ENCODE measurements at regions not wholly inside any gene's neighbourhood (a gene's known extent, or its start where the extent isn't known, plus 50 kb on each side); places are given as distances from the start of the nearest gene placed in this dataset.
A peak's percentile ranks its signal among the peaks of the same experiment; 100 is the strongest.

DNA sequence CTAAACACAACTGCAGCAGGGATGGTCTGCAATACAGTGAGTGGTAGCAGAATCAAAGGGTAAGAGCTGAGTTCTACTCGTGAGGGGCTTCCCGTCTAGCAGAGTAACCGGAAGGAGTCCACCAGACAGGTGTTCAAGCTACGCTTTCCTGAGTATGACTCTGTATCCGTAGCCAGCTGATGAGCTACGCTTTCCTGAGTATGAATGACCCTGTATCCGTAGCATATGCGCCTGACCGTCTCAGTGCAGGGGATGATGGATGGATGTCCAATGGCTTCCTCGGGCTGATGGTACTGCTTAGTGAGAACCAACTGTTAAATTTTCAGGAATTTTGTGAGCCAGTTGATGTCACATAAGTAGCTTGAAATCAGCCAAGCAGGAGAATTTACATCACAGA is 244.1 kb upstream of the MYT1L start:
- H3K27ac ChIP-seq (replicated peaks in 1 of 4) = no peak overlapping the region
- TF ChIP-seq POLR2AphosphoS5 (IDR thresholded peaks at IDR 0.05) (no peak), POLR2A (IDR thresholded peaks at IDR 0.05; ENCODE audit: low read depth) (no peak), EP300 (IDR thresholded peaks at IDR 0.05) (no peak)
- TF ChIP-seq, protein P1, sequence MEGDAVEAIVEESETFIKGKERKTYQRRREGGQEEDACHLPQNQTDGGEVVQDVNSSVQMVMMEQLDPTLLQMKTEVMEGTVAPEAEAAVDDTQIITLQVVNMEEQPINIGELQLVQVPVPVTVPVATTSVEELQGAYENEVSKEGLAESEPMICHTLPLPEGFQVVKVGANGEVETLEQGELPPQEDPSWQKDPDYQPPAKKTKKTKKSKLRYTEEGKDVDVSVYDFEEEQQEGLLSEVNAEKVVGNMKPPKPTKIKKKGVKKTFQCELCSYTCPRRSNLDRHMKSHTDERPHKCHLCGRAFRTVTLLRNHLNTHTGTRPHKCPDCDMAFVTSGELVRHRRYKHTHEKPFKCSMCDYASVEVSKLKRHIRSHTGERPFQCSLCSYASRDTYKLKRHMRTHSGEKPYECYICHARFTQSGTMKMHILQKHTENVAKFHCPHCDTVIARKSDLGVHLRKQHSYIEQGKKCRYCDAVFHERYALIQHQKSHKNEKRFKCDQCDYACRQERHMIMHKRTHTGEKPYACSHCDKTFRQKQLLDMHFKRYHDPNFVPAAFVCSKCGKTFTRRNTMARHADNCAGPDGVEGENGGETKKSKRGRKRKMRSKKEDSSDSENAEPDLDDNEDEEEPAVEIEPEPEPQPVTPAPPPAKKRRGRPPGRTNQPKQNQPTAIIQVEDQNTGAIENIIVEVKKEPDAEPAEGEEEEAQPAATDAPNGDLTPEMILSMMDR (IDR thresholded peaks at IDR 0.05) = no peak
- H3K4me3 ChIP-seq = no peak overlapping the region
- 80% methylated on average over 10 of the region's 10 CpGs for WGBS
- no peaks in the 10 kb centered on the region for H3K9me3 ChIP-seq
- no peaks in the 10 kb centered on the region for H3K4me1 ChIP-seq
- H3K27me3 ChIP-seq = peaks cover 0 to 4% (median 0%) of the 10 kb centered on the region in 4 donors
- no peaks in the 10 kb centered on the region for H3K36me3 ChIP-seq
- DNase-seq (ENCODE audit: extremely low spot score) = no peak
- intact Hi-C loops (cut with DNase I) = no loop called here

DNA sequence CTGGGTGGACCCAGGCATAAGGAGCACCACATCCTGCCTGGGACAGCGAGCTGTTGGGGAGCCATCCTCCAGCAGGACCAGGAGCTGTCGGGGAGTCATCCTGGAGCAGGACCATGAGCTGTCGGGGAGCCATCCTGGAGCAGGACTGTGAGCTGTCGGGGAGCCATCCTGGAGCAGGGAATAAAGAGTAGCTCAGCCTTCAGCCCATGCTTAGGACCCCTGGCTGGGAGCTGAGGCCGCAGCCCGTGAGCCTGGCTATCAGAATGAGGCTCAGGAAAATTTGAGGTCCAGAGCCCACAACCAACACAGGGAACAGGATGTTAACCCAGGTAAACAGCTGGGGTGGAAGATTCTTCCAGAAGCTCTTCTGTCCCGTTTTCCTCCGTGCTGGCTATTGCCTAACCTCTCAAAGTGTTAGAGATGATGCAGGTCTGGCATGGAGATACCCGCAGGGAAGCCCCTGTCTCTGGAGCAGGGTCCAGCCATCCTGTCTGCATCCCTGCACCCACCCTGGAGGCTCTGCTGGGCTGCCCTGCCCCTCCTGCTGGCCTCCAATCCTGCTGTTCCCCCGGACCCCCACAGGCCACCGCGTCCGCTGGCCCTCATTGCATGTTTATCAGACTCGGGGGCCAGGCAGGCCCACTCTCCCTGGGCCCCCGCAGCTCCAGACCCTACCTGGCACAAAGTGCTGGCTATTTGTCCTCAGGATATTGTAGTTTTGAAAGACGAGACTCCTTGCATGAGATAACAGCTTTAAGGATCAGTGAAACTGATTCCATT is 243.5 kb upstream of the MYT1L start:
- H3K9me3 ChIP-seq = no peaks in the 10 kb centered on the region
- intact Hi-C loops (cut with DNase I) = no loop called here
- no peak for DNase-seq (ENCODE audit: extremely low spot score)

DNA sequence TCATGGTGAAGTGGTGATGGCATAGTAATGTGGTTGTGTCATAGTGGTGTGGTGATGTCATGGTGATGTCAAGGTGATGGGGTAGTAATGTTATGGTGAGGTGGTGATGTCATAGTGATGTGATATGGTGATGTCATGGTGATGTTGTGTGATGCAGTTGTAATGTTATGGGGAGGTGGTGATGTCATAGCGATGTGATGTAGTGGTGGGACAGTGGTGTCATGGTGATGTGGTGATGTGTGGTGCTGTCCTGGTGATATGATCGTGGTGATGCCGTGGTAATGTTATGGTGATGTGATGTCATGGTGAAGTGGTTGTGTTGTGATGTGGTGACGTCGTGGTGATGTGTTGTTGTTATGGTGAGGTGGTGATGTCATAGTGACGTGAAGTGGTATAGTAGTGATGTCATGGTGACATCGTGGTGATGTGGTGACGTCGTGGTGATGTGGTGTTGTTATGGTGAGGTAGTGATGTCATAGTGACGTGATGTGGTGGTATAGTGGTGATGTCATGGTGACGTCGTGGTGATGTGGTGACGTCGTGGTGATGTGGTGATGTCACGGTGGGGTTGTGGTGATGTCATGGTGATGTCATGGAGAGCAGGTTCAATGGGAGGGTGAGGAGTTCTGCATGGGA is 242.7 kb upstream of the MYT1L start:
- intact Hi-C loops (cut with DNase I) = no loop called here
- Histone ChIP-seq H3K27me3 (peaks cover 0 to 4% (median 0%) of the 10 kb centered on the region in 4 donors), H3K36me3 (no peaks in the 10 kb centered on the region), H3K4me1 (no peaks in the 10 kb centered on the region), H3K9me3 (no peaks in the 10 kb centered on the region), H3K27ac (replicated peaks in 1 of 4) (no peak overlapping the region), H3K4me3 (no peak overlapping the region)
- no peak for DNase-seq (ENCODE audit: extremely low spot score)
- 93% methylated on average over 15 of the region's 15 CpGs for WGBS
- TF ChIP-seq EP300 (IDR thresholded peaks at IDR 0.05) = no peak
- TF ChIP-seq, protein P1 (IDR thresholded peaks at IDR 0.05) = no peak
- TF ChIP-seq POLR2AphosphoS5 (IDR thresholded peaks at IDR 0.05) = no peak
- no peak for TF ChIP-seq POLR2A (IDR thresholded peaks at IDR 0.05; ENCODE audit: low read depth)

More for the DNA sequence above, 243.5 kb upstream of the MYT1L start:
- H3K27me3 ChIP-seq = peaks cover 0 to 4% (median 0%) of the 10 kb centered on the region in 4 donors
- no peaks in the 10 kb centered on the region for H3K36me3 ChIP-seq
- no peaks in the 10 kb centered on the region for H3K4me1 ChIP-seq
- no peak overlapping the region for H3K27ac ChIP-seq (replicated peaks in 1 of 4)
- no peak for TF ChIP-seq EP300 (IDR thresholded peaks at IDR 0.05)
- TF ChIP-seq POLR2A (IDR thresholded peaks at IDR 0.05; ENCODE audit: low read depth) = no peak
- TF ChIP-seq, protein P1 (IDR thresholded peaks at IDR 0.05) = no peak
- no peak for TF ChIP-seq POLR2AphosphoS5 (IDR thresholded peaks at IDR 0.05)
- WGBS = 90% methylated on average over 10 of the region's 16 CpGs
- no peak overlapping the region for H3K4me3 ChIP-seq

DNA sequence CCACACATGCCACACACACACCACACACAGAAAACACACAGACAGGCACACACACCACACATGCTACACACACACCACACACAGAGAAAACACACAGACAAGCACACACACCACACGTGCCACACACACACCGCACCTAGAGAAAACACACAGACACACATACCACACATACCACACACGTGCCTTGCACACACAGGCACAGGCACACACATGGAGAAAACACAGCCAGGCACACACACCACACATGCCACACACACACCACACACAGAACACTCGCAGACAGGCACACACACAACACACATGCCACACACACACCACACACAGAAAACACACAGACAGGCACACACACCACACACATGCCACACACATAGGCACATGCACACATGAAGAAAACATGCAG is 242.1 kb upstream of the MYT1L start:
- Histone ChIP-seq H3K36me3 (no peaks in the 10 kb centered on the region), H3K27me3 (peaks cover 0 to 4% (median 0%) of the 10 kb centered on the region in 4 donors), H3K4me3 (no peak overlapping the region), H3K4me1 (no peaks in the 10 kb centered on the region), H3K9me3 (no peaks in the 10 kb centered on the region), H3K27ac (replicated peaks in 1 of 4) (no peak overlapping the region)
- intact Hi-C loops (cut with DNase I) = no loop called here
- WGBS = 89% methylated on average over 4 of the region's 4 CpGs
- DNase-seq (ENCODE audit: extremely low spot score) = peak; percentile 66
- TF ChIP-seq, protein P1 (IDR thresholded peaks at IDR 0.05) = no peak
- no peak for TF ChIP-seq POLR2AphosphoS5 (IDR thresholded peaks at IDR 0.05)
- no peak for TF ChIP-seq POLR2A (IDR thresholded peaks at IDR 0.05; ENCODE audit: low read depth)
